GM06990 (cell line): ENCODE measurements at regions not wholly inside any gene's neighbourhood (a gene's known extent, or its start where the extent isn't known, plus 50 kb on each side); places are given as distances from the start of the nearest gene placed in this dataset.

Source experiments
- DNase-seq: peaks from one replicate; pipeline ENCODE4 v3.0.0-alpha.2; 2011; ENCODE audit not compliant: insufficient read length; ENCODE audit errors: extremely low read depth
- H3K27me3 ChIP-seq: replicated peaks from 2 replicates; pipeline ENCODE4 v1.6.0; 2011; ENCODE audit warnings: low read length; ENCODE audit not compliant: control insufficient read depth, insufficient read depth
- H3K36me3 ChIP-seq: 2 replicates; pipeline ENCODE4 v1.5.1; 2011; ENCODE audit warnings: low read length; ENCODE audit not compliant: control insufficient read depth, insufficient read depth
- H3K4me3 ChIP-seq: replicated peaks from 2 replicates; pipeline ENCODE4 v1.5.1; 2011; ENCODE audit warnings: low read depth, mild to moderate bottlenecking, control low read depth, low read length
- CTCF ChIP-seq: IDR thresholded peaks from 2 replicates; pipeline ENCODE4 v1.5.1; 2011; ENCODE audit warnings: low read length, control low read depth, mild to moderate bottlenecking, inconsistent platforms; ENCODE audit not compliant: insufficient read depth, poor library complexity, severe bottlenecking

- no peak for TF ChIP-seq CTCF
- Histone ChIP-seq H3K4me3 (no peak overlapping the region), H3K27me3 (no peaks in the 10 kb centered on the region; the same call in 1 of the 2 replicates), H3K36me3 (no peaks in the 10 kb centered on the region; the same call in 1 of the 2 replicates)
- DNase-seq: no peak
Measured at GRCh38 chr10:44198096-44198779, 186.7 kb downstream of the CXCL12 start.

DNA sequence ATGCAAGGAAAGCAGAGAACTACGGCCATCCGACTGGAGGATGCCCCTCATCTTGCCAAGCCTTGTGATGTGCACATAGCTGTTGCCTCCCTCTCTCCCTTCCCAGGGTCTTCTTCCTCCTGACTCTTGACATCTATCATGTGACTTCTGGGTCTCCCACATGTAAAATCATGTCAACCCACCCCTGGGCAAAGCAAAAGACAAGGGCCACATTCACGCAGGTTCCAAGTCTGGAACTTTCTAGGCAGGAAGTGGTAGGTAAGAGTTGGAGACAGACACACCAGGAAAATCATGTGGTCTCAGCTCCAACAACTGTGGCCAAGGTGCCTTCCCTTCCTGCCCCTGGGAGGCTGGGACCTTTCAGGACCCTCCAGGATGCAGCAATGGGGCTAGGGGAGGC, 187.3 kb downstream of the CXCL12 start:
- H3K4me3 ChIP-seq: no peak overlapping the region
- H3K27me3 ChIP-seq: no peaks in the 10 kb centered on the region; the same call in 1 of the 2 replicates
- no peaks in the 10 kb centered on the region; the same call in 1 of the 2 replicates for H3K36me3 ChIP-seq
- no peak for DNase-seq
- TF ChIP-seq CTCF: no peak

DNA sequence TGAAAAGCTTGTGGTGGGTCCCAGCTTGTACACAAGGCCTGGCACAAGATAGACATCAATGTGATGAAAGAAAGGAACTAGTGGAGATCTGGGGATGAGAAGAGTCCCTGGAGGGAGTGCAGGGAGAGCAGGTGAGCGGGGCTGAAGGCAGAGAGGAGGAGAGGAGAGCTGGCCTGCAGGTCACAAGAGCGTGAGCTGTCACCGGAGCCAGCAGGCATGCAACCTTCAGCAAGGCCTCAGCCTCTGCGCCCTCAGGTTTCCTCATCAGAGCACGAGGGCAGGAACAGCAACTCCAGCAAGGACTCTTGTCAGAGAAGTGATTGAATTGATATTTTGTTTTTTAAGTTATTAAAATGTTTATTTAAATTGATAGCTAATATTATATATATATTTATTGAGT, 188.6 kb downstream of the CXCL12 start:
- TF ChIP-seq CTCF: no peak
- no peaks in the 10 kb centered on the region; the same call in 1 of the 2 replicates for H3K27me3 ChIP-seq
- DNase-seq: no peak
- no peak overlapping the region for H3K4me3 ChIP-seq
- no peaks in the 10 kb centered on the region for H3K36me3 ChIP-seq

DNA sequence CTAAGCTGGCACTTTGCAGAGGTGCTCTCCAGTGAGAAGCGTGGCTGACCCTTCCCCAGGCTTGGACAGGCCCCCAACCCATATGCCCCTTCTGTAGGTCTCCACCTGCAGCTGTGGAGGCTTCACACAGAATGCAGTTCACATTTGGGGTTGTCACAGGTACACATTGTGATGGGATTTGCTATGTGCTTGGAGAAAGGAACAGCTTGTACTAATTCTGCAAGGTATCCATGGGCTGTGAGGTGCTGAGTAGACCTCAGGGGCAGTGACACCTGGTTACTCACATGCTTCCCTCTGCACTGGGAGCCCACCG, 188.9 kb downstream of the CXCL12 start:
- no peaks in the 10 kb centered on the region; the same call in 1 of the 2 replicates for H3K27me3 ChIP-seq
- no peaks in the 10 kb centered on the region for H3K36me3 ChIP-seq

GRCh38 chr10:44195112-44196007, 189.5 kb downstream of the CXCL12 start:
- no peaks in the 10 kb centered on the region; the same call in 1 of the 2 replicates for H3K27me3 ChIP-seq
- no peaks in the 10 kb centered on the region for H3K36me3 ChIP-seq
- no peak overlapping the region for H3K4me3 ChIP-seq
- TF ChIP-seq CTCF: no peak
- DNase-seq: no peak

More for the DNA sequence above, 188.9 kb downstream of the CXCL12 start:
- DNase-seq: no peak
- TF ChIP-seq CTCF: no peak
- no peak overlapping the region for H3K4me3 ChIP-seq
